IPS-20b (cell line): ENCODE measurements at regions not wholly inside any gene's neighbourhood (a gene's known extent, or its start where the extent isn't known, plus 50 kb on each side); places are given as distances from the start of the nearest gene placed in this dataset.

Source experiments
- H3K27ac ChIP-seq: one replicate; pipeline ENCODE4 v1.5.1; 2013; ENCODE audit warnings: low read length
- H3K27me3 ChIP-seq: 2 replicates; pipeline ENCODE4 v1.6.1; 2013; ENCODE audit warnings: mild to moderate bottlenecking, low read length, inconsistent platforms; ENCODE audit not compliant: insufficient read depth
- H3K36me3 ChIP-seq: 2 replicates; pipeline ENCODE4 v1.6.1; 2013; ENCODE audit warnings: low read depth, mild to moderate bottlenecking, inconsistent platforms, low read length, moderate library complexity; ENCODE audit not compliant: insufficient read depth
- H3K4me1 ChIP-seq: 2 replicates; pipeline ENCODE4 v1.6.1; 2013; ENCODE audit warnings: mild to moderate bottlenecking, control low read depth, inconsistent platforms, low read length, moderate library complexity; ENCODE audit not compliant: insufficient read depth
- H3K4me3 ChIP-seq: 2 replicates; pipeline ENCODE4 v1.5.1; 2013; ENCODE audit warnings: mild to moderate bottlenecking, low read length, inconsistent platforms
- H3K9ac ChIP-seq: 2 replicates; pipeline ENCODE4 v1.6.1; 2013; ENCODE audit warnings: low read depth, mild to moderate bottlenecking, inconsistent platforms, low read length, moderate library complexity
- H3K9me3 ChIP-seq: 2 replicates; pipeline ENCODE4 v1.6.1; 2013; ENCODE audit warnings: mild to moderate bottlenecking, low read depth, low read length, inconsistent platforms; ENCODE audit not compliant: insufficient read depth

DNA sequence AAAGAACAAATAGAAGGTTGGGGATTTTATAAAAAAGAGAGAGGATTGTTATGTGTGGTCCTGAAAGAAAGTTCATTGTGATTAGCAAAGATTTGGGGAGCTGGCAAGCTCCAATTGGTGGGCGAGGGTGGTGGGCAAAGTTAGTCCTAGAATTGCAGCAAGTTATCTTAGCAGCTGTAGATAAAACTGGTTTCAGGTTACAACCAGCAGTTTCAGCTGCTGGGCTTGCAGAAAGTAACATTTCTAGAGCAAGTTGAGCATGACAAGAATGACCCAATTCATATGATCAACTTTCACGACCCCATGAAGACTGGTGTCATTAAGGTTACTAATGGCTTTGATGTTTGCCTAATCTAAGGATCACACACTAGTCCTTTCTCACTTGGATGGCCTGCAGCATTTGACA is 177.9 kb upstream of the NUDT4 start:
- Histone ChIP-seq H3K27ac (no peak overlapping the region), H3K27me3 (no peaks in the 10 kb centered on the region), H3K4me3 (no peak overlapping the region), H3K36me3 (no peaks in the 10 kb centered on the region), H3K9me3 (no peaks in the 10 kb centered on the region), H3K4me1 (no peaks in the 10 kb centered on the region), H3K9ac (no peak overlapping the region)

DNA sequence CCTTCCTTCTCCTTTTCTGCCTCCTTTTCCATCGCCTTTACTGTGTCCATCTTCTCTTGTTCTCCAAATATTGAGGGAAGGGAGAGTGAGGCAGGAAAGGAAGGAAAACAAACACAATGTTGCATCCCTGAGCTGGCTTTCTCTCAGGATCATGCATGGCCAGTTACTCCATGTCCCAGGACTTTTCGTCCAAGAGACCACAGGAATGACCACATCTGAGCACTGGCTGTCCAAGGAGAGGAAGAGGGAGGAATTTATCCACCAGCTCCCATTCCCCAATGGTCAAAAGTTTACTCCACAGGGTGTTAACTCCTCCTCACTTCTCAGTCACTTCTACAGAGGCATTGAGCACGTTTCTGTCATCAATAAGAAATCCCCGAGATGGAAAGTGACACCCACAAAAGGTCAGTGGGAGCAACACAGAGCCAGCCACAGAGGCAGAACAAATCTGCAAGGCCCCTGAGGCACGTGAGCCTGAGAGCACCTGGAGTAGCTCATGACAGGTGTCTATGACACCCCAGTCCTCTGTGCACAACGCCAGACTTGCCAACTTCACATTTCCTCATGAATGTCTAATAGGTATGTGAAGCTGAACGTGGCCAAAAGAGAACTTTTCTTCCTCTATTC is 177.3 kb upstream of the NUDT4 start:
- H3K9me3 ChIP-seq, result no peaks in the 10 kb centered on the region
- no peak overlapping the region for H3K27ac ChIP-seq
- H3K4me3 ChIP-seq, result no peak overlapping the region
- H3K4me1 ChIP-seq, result no peaks in the 10 kb centered on the region
- H3K27me3 ChIP-seq, result no peaks in the 10 kb centered on the region
- no peaks in the 10 kb centered on the region for H3K36me3 ChIP-seq
- H3K9ac ChIP-seq, result no peak overlapping the region

DNA sequence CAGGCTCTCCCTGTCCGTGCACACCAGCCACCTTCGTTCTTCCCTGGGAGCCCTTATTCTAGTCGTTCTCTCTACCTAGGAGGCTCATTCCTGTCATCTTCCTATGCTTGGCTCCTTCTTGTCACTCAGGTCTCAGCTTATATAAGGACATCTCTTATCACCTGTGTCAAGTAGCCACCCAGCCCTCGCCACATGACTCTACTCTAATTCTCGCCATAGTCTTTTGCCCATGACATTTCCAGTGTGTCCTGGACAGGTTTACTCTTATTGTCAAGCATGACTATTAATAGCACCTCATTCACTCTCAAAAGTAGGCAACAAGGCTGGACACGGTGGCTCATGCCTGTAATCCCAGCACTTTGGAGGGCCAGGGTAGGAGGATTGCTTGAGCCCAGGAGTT is 175.7 kb upstream of the NUDT4 start:
- Histone ChIP-seq H3K36me3 (no peaks in the 10 kb centered on the region), H3K4me1 (no peaks in the 10 kb centered on the region), H3K9ac (no peak overlapping the region), H3K4me3 (no peak overlapping the region), H3K9me3 (no peaks in the 10 kb centered on the region), H3K27me3 (no peaks in the 10 kb centered on the region), H3K27ac (no peak overlapping the region)

DNA sequence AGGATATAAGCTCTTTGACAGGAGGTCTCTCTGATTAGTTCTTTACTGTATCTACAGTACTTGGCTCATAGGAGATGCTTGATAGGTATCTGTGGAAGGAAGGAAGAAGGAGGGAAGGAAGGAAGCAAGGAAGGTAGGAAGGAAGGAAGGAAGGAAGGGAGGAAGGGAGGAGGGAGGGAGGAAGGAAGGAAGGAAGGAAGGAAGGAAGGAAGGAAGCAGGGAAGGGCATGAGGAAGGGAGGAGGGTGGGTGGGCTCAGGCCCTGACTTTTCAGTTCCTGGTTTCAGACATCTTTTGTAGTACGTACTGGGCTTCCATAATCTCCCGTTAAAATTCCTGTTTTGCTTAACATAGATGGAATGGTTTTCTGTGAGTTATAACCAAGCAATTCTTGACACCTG is 175.0 kb upstream of the NUDT4 start:
- no peak overlapping the region for H3K27ac ChIP-seq

DNA sequence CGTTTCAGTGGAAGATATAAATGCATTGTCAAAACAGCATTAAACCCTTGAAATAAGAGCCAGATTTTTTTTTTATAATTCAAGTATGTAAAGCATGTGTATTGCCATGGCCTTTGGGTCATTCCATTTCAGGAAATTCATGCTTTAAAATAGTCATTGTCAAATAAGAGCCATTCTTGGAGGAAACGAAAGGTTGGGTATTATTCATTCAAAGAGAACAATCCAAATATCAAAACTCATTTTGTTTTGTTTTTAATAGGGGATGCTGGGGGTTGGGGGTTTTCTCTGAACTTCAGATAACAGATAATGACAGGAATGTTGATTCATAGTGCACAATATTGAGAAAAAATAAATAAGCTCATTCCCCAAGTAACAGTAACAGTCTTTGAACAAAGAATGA is 174.4 kb upstream of the NUDT4 start:
- Histone ChIP-seq H3K9me3 (no peaks in the 10 kb centered on the region), H3K4me1 (no peaks in the 10 kb centered on the region), H3K27me3 (no peaks in the 10 kb centered on the region), H3K9ac (no peak overlapping the region), H3K36me3 (no peaks in the 10 kb centered on the region), H3K4me3 (no peak overlapping the region), H3K27ac (no peak overlapping the region)

More for the DNA sequence above, 175.0 kb upstream of the NUDT4 start:
- no peaks in the 10 kb centered on the region for H3K27me3 ChIP-seq
- H3K9me3 ChIP-seq, result no peaks in the 10 kb centered on the region
- H3K36me3 ChIP-seq, result no peaks in the 10 kb centered on the region
- no peaks in the 10 kb centered on the region for H3K4me1 ChIP-seq
- H3K4me3 ChIP-seq, result no peak overlapping the region
- no peak overlapping the region for H3K9ac ChIP-seq

DNA sequence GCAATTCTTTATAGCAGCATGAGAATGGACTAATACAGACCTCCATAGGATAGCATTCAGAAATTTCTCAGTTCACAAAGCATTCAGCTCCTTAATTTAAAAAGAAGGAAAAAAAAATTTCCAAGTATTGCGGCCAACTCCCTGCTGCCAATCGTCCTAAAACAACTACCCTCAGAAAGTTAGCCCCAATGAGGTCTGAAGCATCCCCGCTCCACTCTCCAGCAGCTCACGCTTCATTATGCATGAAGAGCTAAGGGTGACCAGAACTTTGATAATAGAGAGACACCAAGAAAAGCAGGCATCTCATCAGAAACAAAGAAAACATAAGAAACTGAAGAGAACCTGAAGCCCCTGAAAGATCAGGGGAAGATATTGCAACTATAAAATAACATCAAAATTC is 172.8 kb upstream of the NUDT4 start:
- Histone ChIP-seq H3K27me3 (no peaks in the 10 kb centered on the region), H3K4me3 (no peak overlapping the region), H3K4me1 (no peaks in the 10 kb centered on the region)

DNA sequence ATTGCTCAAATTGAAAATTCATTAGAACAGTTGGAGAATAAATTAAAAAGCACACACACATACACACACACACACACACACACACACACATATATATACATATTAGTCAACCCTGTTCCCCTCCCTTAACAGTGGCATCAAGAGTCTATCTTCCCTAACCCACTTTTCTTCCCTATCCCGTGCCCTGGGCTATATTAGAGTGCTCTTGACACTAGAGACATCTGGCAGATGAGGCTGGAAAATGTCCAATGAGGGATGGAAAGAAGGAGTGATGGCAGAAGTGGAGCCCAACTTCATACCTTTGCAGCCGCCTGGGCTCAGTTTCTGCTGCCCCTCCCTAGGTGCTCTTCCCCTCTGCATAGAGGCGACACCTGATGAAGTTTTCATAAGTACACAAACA is 172.4 kb upstream of the NUDT4 start:
- Histone ChIP-seq H3K4me3 (no peak overlapping the region), H3K36me3 (no peaks in the 10 kb centered on the region), H3K27ac (no peak overlapping the region), H3K4me1 (no peaks in the 10 kb centered on the region), H3K27me3 (no peaks in the 10 kb centered on the region), H3K9ac (no peak overlapping the region), H3K9me3 (no peaks in the 10 kb centered on the region)

More for the DNA sequence above, 172.8 kb upstream of the NUDT4 start:
- H3K9ac ChIP-seq, result no peak overlapping the region
- H3K36me3 ChIP-seq, result no peaks in the 10 kb centered on the region
- no peaks in the 10 kb centered on the region for H3K9me3 ChIP-seq
- H3K27ac ChIP-seq, result no peak overlapping the region

DNA sequence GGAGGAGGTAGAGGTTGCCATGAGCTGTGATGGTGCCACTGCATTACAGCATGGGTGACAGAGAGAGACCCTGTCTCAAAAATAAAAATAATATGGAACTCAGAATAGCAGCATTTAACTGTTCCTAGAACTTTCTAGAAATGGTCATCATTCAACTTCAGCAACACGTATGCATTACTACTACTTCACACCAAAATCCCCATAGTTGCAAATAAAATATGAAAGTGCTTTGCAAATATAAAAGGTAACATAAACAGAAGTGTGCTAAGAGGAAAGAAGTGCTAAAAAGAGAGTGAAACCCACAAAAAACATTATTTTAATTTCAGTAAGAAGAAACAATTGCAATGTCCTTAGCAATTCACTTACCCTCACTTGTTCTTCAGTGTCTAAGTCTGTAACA is 169.7 kb upstream of the NUDT4 start:
- H3K4me3 ChIP-seq, result no peak overlapping the region
- H3K27ac ChIP-seq, result no peak overlapping the region
- H3K4me1 ChIP-seq, result no peaks in the 10 kb centered on the region

DNA sequence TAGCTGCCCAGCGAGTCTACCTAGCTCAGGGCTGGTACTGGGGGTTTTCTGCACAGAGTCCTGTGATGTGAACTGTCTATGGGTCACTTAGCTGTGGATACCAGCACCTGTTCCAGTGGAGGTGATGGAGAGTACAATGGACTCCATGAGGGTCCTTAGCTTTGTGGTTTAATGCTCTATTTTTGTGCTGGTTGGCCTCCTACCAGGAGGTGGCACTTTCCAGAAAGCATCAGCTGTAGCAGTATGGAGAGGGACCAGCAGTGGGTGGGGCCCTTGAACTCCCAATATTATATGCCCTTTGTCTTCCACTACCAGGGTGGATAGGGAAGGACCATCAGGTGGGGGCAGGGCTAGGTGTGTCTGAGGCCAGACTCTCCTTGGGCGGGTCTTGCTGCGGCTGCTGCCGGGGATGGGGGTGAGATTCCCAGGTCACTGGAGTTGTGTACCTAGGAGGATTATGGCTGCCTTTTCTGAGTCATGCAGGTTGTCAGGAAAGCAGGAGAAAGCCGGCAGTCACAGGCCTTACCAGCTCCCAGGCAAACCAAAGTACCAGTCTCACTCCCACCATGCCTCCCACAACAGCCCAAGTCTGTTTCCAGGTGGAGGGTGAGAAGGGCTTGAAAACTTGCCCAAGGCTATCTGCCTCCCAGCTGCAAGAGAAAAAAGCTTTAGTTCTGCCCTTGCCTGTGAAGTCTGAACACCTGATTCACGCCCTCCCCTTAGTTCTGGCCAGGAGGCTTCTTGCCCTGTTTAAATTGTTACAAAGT is 163.0 kb upstream of the NUDT4 start:
- Histone ChIP-seq H3K9me3 (no peaks in the 10 kb centered on the region), H3K4me3 (no peak overlapping the region), H3K27ac (no peak overlapping the region), H3K27me3 (no peaks in the 10 kb centered on the region), H3K9ac (no peak overlapping the region), H3K4me1 (no peaks in the 10 kb centered on the region), H3K36me3 (no peaks in the 10 kb centered on the region)

More for the DNA sequence above, 169.7 kb upstream of the NUDT4 start:
- H3K9me3 ChIP-seq, result no peaks in the 10 kb centered on the region
- H3K36me3 ChIP-seq, result no peaks in the 10 kb centered on the region
- H3K9ac ChIP-seq, result no peak overlapping the region
- no peaks in the 10 kb centered on the region for H3K27me3 ChIP-seq

DNA sequence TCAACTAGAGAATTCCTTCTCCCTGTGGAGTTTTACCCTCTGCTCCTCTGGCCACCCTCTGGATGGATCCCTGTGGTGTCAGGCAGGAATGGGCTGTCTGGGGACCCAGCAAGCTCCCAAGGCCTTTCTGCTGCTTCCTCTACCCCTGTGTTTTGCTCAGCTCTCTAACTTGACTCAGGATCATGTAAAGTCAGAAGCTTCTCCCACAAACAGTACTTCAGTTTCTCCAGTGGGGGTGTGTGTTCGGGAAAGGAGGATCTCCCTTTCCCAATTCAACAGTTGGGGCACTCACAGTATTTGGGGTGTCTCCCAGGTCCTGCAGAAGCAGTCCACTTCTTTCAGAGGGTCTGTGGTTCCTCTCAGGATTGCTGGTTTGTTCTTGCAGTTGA is 162.4 kb upstream of the NUDT4 start:
- H3K27me3 ChIP-seq, result no peaks in the 10 kb centered on the region

DNA sequence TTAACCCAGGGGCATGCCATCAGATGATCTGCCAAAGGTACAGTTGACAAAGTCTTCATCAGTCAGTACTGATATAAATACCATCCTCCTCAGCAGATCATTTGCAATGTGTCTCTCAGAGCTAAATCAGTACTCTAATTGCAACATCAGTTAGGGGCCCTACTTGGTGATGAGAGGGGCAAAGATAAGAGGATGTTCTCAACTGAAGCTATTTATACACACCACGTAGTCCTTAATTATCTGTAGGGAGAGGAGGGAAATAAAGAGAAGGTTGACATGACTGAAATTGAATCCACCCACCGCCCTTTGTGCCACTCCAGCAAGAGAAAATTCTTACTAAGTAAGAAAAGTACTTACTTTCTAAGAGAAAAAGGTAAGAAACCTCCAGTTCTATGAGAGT is 157.8 kb upstream of the NUDT4 start:
- Histone ChIP-seq H3K4me1 (no peaks in the 10 kb centered on the region), H3K4me3 (no peak overlapping the region), H3K36me3 (no peaks in the 10 kb centered on the region), H3K27me3 (no peaks in the 10 kb centered on the region), H3K9ac (no peak overlapping the region), H3K9me3 (no peaks in the 10 kb centered on the region), H3K27ac (no peak overlapping the region)

More for the DNA sequence above, 162.4 kb upstream of the NUDT4 start:
- H3K9me3 ChIP-seq, result no peaks in the 10 kb centered on the region
- H3K9ac ChIP-seq, result no peak overlapping the region
- H3K36me3 ChIP-seq, result no peaks in the 10 kb centered on the region
- no peak overlapping the region for H3K27ac ChIP-seq
- H3K4me1 ChIP-seq, result no peaks in the 10 kb centered on the region
- H3K4me3 ChIP-seq, result no peak overlapping the region

DNA sequence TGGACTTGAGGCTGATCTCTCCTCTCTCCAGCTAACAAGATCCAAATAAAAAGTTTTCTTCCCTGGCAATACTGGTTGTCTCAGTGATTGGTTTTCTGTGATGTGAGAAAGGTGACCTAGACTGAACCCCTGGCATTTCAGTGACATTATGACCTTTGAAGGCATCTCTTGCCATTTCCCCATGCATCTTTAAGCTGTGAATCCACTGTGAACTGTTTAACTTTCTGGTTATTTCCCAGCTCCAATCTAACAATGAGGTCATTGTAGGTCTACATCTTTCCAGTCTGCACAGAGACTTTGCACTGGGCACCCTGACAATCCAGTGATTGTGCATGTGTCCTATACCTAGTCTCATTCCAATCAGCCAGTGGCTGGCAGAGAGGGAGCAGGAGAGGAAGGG is 155.9 kb upstream of the NUDT4 start:
- H3K9me3 ChIP-seq, result no peaks in the 10 kb centered on the region
- no peak overlapping the region for H3K4me3 ChIP-seq
- no peaks in the 10 kb centered on the region for H3K27me3 ChIP-seq
- H3K9ac ChIP-seq, result no peak overlapping the region
- H3K36me3 ChIP-seq, result no peaks in the 10 kb centered on the region
- H3K27ac ChIP-seq, result no peak overlapping the region
- H3K4me1 ChIP-seq, result no peaks in the 10 kb centered on the region
